Renal cortex interstitium (tissue), 11 donors: ENCODE measurements at regions not wholly inside any gene's neighbourhood (a gene's known extent, or its start where the extent isn't known, plus 50 kb on each side); places are given as distances from the start of the nearest gene placed in this dataset.
"Not testable (repeated sequence)": the region's sequence is repeated elsewhere in the genome, so short reads cannot be mapped to it uniquely, and the experiment has no call there.

ENCODE experiments used
- DNase-seq, 11 donors: peaks; one replicate each; pipeline ENCODE4 v3.0.0-alpha.2; 2013; ENCODE audit warnings: low read depth in 9 of 11, low spot score in 4 of 11; ENCODE audit errors: extremely low read depth in 1 of 11

DNA sequence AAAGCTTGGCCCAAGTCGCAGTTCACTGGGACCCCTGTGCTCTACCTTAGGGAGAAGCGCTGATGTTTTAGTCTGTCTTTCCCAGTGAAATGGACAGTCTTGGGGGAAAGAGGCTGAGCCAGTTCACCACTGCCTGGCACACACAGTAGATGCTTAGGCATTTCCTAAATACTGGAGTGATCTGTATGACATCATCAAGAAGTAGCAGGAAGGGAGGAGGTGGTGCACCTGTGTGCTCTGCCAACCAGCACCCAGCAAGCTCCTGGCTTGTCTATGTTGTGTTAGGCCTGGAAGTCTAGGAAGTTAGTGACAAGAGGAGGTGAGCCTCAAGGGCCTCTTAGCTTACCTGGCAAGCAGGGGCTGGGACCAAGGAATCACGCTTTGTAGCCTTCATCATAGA is 158.2 kb upstream of the NFIA start:
- DNase-seq = no peak

DNA sequence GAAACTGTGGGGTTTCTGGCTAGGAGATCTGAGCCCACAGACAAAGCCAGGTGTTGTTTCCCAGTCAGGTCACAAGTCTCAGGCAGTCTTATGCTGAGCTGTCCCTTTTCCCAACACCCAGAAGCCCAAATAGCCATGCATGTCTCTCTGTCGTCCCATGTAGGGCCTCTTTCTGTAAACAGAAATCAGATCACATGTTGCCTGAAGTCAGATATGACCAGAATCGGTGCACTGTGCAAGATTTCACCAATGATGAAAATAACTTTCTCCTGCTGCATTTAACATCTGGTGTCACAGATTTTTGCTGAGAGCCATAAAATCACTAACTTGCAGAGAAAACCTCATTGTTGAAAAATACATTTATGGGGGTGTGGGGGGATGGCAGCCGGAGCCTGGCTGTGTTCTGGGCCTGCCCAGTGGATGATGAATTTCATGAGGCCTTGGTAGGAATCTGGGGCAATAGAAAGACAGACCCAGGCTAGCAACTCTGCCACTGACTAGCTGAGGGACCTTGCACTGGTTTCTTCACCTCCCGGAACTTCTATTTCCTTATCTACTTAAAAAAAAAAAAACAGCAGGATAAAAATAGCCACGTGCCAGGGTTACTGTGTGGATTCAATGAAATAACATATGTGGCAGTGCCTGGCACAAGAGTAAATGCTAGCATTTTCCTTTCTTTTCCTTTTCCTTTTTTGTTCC is 158.8 kb upstream of the NFIA start:
- no peak for DNase-seq

DNA sequence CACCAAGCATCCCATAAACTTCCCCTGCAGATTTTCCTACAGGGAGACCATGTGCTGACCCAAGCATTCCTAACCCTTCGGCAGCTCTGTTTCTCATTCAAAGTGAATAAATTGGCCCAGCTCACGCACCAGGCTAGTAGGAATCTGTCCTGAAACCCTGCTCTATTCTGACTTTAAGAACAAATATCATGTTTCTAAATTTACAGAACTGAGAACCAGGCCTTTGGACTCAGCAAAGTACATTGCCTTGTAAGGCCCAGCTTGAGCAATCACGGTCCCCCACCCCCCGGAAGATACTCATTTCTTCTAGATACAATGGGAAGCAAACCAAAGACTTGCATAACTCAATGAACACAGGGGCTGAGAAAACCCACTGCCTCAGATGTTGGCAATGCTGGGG is 160.1 kb upstream of the NFIA start:
- no peak for DNase-seq

DNA sequence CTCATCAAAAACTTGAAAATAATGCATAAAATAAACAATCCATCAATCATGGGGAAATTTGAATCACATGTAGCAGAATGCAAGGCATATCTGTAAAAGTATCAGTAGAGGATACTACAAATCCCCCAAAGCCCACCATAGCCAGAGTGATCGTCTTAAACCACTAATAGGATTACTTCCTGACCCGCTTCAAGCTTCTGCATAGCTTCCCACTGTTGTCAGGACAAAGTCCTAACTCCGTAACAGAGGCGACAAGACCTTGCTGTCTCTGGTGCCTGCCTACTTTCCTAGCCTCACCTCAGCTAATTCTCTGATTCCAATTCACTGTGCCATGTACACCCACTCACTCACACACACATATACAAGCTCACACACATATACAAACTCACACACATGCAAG is 161.2 kb upstream of the NFIA start:
- DNase-seq = no peak

DNA sequence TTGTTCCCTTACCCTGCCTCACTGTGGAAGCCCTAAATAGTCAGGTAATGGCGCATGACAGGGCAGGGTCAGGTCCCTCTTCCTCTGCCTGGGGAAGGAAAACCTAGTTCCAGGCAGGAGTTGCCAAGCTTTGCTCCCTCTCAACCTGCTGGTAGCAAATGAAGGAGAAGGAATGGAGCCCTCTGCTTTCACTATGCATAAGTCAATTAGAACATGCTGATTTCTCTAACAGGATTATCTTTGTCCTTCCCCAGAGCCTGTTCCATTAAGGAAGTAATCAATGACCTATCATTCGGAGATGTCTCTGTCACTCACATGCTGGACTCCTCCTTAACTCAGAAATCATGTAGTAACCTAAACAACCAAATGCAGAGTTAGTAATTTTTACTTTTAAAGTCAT is 161.8 kb upstream of the NFIA start:
- no peak for DNase-seq

DNA sequence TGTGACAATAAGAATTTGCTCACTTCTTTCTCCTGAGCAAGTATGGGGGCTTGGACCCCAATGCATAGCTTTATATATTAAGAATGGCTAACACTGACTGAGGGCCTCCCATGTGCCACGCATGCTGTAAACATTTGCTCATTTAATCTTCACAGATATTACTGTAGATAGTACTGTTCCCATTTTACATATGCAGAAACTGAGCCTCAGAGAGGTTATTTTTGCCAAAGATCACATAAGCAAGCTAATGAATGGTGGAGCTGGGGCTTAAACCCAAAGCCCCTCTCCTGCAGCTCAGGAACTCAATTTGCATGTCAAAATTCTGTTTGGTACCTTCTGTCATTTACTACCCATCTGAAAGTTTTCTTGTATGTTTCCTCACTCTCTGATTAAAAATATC is 163.5 kb upstream of the NFIA start:
- DNase-seq = no peak

DNA sequence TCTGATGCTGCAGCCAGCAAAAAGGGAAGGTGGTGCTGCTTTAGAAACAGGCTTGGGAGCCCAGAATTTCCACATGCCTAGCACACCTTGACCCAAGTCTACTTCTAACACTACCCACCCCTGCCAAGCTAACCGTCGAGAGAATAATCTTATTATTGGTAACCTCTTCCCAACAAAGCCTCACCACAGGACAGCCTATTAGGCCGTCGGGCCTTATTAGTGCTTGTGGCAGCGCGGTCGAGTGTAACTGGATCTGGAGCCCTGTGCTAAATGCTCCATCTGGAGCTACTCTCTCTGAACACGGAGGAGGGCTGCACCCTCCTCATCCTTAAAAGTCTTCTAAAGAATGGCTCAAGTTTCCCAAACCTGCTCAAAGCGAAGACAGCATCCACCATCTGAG is 165.5 kb upstream of the NFIA start:
- no peak for DNase-seq

DNA sequence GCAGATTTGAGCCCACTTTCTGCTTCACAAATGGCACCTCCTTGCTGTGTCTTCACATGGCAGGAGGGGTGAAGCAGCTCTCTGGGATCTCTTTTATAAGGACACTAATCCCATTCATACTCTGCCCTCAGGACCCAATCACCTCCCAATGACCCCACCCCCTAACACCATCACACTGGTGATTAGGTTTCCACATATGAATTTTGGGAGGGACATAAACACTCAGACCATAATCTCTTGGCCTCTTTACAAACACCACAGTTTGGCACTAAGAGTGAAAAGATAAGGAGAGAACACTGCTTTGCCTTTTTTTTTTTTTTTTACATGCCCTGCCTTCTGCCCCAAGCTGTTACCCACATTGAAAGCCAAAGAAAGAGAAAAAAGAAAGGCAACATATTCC is 166.2 kb upstream of the NFIA start:
- DNase-seq = no peak

DNA sequence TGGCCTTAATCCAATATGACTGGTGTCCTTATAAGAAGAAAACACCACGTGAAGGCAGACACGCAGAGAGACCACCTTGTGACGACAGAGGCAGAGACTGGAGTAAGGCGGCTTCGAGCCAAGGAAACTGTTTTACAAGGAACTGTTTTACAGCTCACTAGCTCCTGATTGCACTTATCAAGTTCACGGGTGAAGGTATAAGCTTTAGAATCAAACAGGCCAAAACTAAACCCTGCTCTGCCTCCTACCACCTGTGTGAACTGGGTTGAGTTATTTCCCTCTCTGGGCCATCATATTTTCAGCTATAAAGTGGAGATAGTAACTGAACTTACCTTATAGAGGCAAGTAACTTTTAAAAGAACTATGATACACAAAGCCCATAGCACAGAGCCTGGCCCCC is 166.9 kb upstream of the NFIA start:
- no peak for DNase-seq

DNA sequence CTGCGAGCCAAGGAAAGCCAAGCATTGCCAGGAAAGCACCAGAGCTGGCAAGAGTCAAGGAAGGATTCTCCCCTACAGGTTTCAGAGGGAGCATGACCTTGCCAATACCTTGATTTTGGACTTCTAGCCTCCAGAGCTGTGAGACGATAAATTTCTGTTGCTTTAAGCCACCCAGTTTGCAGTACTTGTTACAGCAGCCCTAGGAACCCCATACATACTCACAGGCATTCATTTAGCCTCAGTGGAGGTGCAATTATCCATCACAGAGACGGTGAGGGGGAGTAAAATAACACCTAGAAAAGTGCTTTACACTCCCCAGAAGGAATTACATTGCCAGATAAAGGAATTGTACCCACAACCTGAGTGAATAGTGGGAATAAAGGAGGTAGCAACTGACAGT is 167.4 kb upstream of the NFIA start:
- no peak for DNase-seq

DNA sequence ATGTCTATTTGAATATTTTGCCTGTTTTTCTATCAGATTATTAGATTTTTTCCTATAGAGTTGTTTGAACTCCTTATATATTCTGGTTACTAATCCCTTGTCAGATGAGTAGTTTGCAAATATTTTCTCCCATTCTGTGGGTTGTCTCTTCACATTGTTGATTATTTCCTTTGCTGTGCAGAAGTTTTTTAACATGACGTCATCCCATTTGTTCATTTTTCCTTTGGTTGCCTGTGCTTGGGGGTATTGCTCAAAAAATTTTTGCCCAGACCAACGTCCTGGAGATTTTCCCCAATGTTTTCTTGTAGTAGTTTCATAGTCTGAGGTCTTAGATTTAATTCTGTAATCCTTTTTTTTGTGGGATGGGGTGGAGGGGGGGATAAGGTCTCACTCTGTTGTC is 168.7 kb upstream of the NFIA start:
- DNase-seq = not testable (repeated sequence)

DNA sequence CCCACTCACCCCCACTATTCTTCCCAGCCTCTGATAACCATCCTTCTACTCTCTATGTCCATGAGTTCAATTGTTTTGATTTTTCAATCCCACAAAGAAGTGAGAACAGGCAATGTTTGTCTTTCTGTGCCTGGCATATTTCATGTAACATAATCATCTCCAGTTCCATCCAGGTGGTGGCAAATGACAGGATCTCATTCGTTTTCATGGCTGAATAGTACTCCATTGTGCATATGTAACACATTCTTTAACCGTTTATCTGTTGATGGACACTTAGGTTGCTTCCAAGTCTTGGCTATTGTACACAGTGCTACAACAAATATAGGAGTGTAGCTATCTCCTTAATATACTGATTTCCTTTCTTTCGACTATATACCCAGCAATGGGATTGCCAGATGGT is 169.3 kb upstream of the NFIA start:
- DNase-seq = no peak

DNA sequence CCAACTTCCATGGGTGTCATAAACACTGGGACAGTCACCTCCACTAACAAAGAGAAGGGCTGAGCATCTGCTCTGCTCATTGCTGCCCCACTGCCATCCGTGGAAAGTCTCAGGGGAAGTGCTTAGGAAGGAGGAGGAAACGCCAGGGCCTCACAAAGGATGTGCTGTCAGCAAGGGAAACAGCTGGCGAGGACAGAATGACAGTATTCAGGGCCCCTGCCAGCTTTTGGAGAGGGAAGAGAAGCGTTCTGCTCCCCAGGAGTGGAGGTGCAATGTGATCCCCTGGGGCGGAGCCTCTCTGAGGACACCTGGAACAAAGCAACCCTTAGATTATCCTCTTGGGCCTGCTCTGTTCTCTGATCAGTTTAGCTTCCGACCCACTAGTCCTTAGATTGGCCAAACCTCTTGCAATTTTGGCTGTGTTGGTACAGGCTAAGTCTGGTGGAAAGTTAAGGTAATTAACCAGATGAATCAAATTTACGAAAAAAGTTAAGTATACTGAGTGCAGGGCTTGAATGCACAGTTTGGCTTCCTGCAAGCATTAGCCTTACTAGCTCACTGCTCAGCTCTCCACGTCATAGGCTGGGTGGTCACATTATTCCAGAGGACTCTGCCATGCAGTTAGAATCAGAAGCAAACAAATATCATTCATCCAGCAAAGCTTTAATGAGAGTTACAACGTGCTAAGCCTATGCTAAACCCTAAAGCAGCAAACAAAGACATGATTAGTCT is 170.2 kb upstream of the NFIA start:
- DNase-seq = no peak

DNA sequence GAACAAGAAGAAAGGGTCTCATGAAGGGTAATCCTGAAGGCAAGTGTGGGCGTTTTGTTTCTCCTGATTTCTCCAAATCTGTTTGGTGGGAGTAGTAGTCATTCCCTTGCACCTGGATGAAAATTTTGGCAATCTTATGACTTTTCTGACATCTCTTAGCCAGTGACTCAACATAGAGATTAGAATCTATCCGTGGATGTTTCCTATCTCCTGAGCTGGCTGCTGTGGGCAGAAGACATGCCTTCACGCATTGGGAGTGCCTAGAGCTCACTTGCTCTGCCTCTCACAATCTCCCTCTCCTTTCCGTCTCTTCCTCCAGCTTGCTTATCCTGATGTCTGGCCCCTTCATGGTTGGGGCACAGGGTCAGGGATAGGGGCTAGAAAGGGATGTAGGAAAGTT is 174.2 kb upstream of the NFIA start:
- DNase-seq = no peak

DNA sequence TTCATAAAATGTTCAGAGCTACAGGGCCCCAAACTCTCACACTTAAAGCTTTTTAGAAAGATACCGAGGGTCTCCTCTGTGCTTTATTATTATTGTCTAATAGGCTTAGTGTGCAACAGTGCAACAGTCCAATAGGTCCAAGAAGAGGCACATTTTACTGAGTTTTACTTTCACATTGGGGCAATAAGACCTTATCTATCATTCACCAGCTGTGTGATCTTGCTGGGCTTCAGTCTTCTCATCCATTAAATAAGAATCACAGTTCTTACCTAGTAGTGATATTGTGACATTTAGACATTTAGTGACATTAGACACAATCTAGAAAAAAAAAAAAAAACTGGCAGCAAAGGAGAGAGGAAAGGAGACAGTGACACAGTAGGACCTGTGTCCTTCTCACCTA is 175.8 kb upstream of the NFIA start:
- DNase-seq = no peak

DNA sequence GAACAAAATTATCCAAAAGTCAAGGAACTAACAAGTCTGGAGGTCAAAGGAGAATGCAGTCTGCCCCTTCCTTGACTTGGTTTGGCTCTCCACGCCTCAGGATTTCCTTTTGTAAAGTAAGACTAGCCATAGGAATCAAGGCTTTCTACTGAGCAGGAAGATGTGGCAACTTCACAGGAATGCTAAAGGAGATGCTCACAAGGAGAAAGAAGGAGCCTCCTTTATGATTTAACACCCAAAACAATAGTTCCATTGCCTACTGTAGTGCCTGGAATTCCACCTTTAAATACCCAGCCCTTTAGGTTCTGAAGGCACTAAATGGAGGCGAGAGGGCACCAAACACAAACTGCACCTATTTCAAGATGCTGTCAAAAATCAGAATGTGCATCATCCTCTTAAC is 176.3 kb upstream of the NFIA start:
- DNase-seq = no peak

DNA sequence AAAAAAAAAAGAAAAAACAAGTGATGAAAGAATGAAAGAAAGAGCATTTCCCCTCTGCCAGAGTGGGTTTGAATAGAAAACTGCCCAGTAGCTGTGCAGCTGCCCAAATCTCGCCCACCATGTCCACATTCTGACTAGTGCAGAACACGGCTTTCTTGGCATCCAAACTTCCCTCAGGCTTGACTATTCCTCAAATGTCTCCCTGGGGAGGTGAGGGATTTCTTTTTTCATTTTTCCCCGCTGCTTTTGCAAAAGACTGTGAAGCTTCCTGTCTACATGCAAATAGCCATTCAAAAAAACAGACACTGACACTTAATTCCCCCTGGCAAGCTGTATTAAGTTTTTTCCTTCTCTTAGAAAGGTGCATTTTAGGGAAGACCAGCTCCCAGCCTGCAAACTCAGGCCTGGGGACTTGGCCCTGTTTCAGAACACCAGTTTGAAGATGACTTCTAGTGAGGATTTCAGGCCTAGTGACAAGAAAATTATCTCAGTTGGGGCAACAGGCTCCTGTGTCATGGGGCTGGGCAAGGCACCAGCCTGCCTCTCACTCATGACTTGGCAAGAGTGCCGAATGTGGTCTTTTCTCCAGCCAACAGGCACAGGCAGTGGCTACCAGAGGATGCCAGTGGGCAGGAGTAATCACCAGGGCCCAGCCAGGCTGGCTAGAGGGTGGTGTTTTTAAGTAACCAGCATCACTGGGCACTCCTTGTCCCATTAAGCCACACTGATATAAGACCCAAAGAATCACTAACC is 178.1 kb upstream of the NFIA start:
- DNase-seq = no peak

DNA sequence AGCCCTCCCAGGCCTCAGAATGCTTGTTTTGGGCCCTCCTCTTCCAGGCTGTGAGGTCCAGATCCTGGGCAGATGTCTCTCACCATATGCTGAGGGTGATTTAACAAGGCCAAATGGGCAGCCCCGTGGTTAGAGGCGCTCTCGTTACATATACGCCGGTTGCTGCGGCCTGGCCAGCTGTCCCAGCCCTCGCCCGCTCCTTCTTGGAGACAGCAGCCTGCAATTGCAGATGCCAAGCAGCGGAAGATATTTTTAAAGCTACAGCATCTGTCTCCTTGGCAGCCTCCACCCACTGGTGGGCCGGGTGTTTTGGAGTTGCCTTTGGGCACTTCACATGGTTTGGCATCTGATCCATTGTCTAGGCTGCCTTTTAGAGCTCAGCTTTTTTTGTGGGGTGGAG is 178.8 kb upstream of the NFIA start:
- no peak for DNase-seq

DNA sequence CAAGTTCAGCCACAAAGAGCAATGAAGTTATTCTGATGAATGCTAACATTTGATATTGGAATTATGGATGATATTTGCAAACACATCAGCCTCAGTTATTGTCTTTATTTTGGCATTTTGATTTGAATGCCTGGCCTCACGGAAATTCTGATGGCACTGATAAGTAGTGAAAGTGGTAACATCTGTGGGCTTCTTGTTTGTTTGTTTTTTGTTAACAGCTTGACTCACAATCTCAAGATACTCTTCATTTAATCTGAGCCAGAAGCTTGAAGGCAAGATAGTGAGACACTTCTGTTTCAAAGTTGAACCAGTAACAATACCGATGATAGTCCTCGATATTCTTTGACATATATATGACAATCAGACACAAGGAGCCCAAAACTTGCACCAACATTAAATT is 182.9 kb upstream of the NFIA start:
- no peak for DNase-seq

DNA sequence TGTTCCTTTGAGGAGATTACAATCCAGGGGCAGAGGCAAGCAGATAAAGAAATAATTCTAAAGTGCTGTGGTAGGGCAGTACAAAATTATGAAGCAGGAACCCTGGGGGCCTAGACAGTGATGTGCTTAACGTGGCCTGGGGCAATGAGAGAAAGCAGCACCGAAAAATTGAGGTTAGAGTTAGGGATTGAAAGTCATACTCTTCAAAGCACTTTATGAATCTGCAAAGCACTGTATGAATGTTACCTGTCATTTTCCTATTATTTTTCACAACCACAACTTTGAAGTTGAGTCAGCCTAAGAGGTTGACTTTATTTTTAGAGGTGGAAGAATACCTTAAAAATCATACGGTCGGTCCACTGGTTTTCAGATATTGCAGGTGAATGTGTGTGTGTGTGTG is 183.4 kb upstream of the NFIA start:
- DNase-seq = no peak
